ENCODE measurements at regions not wholly inside any gene's neighbourhood (a gene's known extent, or its start where the extent isn't known, plus 50 kb on each side); places are given as distances from the start of the nearest gene placed in this dataset.

DNA sequence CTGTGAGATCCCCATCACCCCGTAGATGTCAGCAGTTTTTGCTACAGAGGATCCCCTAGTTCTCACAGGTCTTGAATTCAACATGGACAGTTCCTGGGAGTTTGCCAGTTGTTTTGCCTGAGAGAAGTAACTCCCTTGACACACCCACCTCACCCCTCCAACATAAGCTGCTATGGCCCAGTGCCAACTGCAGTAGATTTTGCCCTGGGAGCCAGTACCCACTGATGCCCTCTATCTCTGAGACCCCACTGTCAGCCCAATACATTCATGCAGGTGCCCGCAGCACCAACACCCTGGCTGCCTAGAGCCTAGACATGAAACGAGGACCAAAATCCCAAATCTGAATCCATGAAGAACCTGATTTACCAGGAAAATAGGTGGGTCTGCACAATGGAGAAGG is 583.9 kb upstream of the CTNND2 start:
- TF ChIP-seq POLR2A (IDR thresholded peaks at IDR 0.05), result no peak
- TF ChIP-seq CTCF (IDR thresholded peaks at IDR 0.05), result no peak

GRCh38 chr5:12480487-12480886 is 576.2 kb upstream of the CTNND2 start:
- Histone ChIP-seq H3K36me3 (replicated peaks in 1 of 2; ENCODE audit: insufficient read depth in 1 of 2, low read depth in 2 of 2) (no peaks in the 10 kb centered on the region), H3K27ac (no peak overlapping the region), H3K9me3 (no peaks in the 10 kb centered on the region), H3K4me1 (no peaks in the 10 kb centered on the region), H3K27me3 (no peaks in the 10 kb centered on the region), H3K4me3 (no peak overlapping the region)
- TF ChIP-seq POLR2A (IDR thresholded peaks at IDR 0.05) (no peak), CTCF (IDR thresholded peaks at IDR 0.05) (no peak)
- intact Hi-C loops (cut with DNase I), result no loop called here
- DNase-seq (no peak), ATAC-seq (no peak)
- 55 to 56% methylated on average over 3 of the region's 3 CpGs for WGBS, 2 donors

More for the DNA sequence above, 583.9 kb upstream of the CTNND2 start:
- Histone ChIP-seq H3K36me3 (replicated peaks in 1 of 2; ENCODE audit: insufficient read depth in 1 of 2, low read depth in 2 of 2) (no peaks in the 10 kb centered on the region), H3K4me1 (no peaks in the 10 kb centered on the region), H3K27ac (no peak overlapping the region), H3K4me3 (no peak overlapping the region), H3K27me3 (no peaks in the 10 kb centered on the region), H3K9me3 (no peaks in the 10 kb centered on the region)
- ATAC-seq (no peak), DNase-seq (no peak)
- intact Hi-C loops (cut with DNase I), result no loop called here
- 55 to 68% methylated on average over 3 of the region's 3 CpGs for WGBS, 2 donors

DNA sequence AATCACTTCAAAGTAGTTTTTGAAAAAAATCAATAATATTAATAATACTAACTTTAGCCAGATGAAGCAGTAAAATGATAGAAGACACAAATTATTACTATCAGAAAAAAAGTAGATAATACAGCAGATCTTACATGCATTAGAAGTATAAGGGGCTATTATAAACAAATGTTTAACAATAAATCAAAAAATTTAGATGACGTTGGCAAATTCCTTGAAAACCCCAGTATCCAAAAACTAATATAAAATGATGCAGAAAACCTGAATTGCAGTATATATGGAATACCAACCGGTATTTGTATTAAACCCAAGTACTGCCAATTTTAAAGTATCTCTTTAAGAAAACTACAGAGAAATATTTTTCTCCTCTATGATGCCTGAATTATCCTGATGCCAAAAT is 573.3 kb upstream of the CTNND2 start:
- TF ChIP-seq POLR2A (IDR thresholded peaks at IDR 0.05), result no peak
- TF ChIP-seq CTCF (IDR thresholded peaks at IDR 0.05), result no peak
- H3K36me3 ChIP-seq (replicated peaks in 1 of 2; ENCODE audit: insufficient read depth in 1 of 2, low read depth in 2 of 2), result no peaks in the 10 kb centered on the region
- no peaks in the 10 kb centered on the region for H3K4me1 ChIP-seq
- no peak overlapping the region for H3K27ac ChIP-seq
- ATAC-seq (no peak), DNase-seq (no peak)
- WGBS, 2 donors, result 70 to 77% methylated on average over 2 of the region's 2 CpGs
- H3K9me3 ChIP-seq, result no peaks in the 10 kb centered on the region
- H3K27me3 ChIP-seq, result no peaks in the 10 kb centered on the region
- no peak overlapping the region for H3K4me3 ChIP-seq
- intact Hi-C loops (cut with DNase I), result no loop called here

DNA sequence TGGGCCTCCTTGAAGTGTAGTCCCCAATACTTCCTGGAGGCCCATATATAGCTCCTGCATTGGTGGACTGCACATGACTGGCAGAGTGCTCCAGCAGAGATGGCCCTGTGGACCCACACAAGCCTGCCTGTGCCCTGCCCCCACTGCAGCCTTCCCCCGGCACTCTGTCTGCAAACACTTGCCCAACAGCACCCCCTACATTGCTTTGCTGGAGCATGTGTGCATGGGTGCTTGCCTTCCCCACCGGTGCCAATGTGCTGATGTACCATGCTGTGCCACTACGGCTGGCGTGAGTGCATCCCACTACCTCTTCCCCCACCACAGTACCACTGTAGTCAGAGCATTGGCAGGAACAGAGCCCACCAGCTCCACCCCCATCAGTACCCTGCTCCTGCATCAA is 563.6 kb upstream of the CTNND2 start:
- 86 to 96% methylated on average over 3 to 4 of the region's 4 CpGs for WGBS, 2 donors
- DNase-seq, result no peak
- intact Hi-C loops (cut with DNase I), result no loop called here
- H3K4me3 ChIP-seq, result no peak overlapping the region
- H3K27ac ChIP-seq, result no peak overlapping the region
- no peaks in the 10 kb centered on the region for H3K9me3 ChIP-seq
- TF ChIP-seq CTCF (IDR thresholded peaks at IDR 0.05), result no peak
- no peaks in the 10 kb centered on the region for H3K27me3 ChIP-seq
- no peaks in the 10 kb centered on the region for H3K4me1 ChIP-seq
- no peak for ATAC-seq
- H3K36me3 ChIP-seq (replicated peaks in 1 of 2; ENCODE audit: insufficient read depth in 1 of 2, low read depth in 2 of 2), result no peaks in the 10 kb centered on the region

- intact Hi-C loops (cut with DNase I), result no loop called here
- no peaks in the 10 kb centered on the region for H3K36me3 ChIP-seq (replicated peaks in 1 of 2; ENCODE audit: insufficient read depth in 1 of 2, low read depth in 2 of 2)
- H3K27me3 ChIP-seq, result no peaks in the 10 kb centered on the region
- H3K9me3 ChIP-seq, result no peaks in the 10 kb centered on the region
- H3K4me1 ChIP-seq, result no peaks in the 10 kb centered on the region
- DNase-seq (no peak), ATAC-seq (no peak)
- H3K27ac ChIP-seq, result no peak overlapping the region
- no peak overlapping the region for H3K4me3 ChIP-seq
- 53% methylated on average over 8 of the region's 8 CpGs for WGBS, 2 donors
- TF ChIP-seq CTCF (IDR thresholded peaks at IDR 0.05) (no peak), POLR2A (IDR thresholded peaks at IDR 0.05) (no peak)
Measured at GRCh38 chr5:12460493-12461261, 556.4 kb upstream of the CTNND2 start.

All from body of pancreas (tissue), 4 donors.